GM18868 (cell line): ENCODE measurements at regions not wholly inside any gene's neighbourhood (a gene's known extent, or its start where the extent isn't known, plus 50 kb on each side); places are given as distances from the start of the nearest gene placed in this dataset.
"Not testable (repeated sequence)": the region's sequence is repeated elsewhere in the genome, so short reads cannot be mapped to it uniquely, and the experiment has no call there.

ENCODE experiments used
- ATAC-seq: cut with Tn5 transposase; IDR thresholded peaks from one replicate; pipeline ENCODE4 v1.9.1; 2021; ENCODE audit warnings: mild to moderate bottlenecking, moderate library complexity; ENCODE audit not compliant: unreplicated experiment

DNA sequence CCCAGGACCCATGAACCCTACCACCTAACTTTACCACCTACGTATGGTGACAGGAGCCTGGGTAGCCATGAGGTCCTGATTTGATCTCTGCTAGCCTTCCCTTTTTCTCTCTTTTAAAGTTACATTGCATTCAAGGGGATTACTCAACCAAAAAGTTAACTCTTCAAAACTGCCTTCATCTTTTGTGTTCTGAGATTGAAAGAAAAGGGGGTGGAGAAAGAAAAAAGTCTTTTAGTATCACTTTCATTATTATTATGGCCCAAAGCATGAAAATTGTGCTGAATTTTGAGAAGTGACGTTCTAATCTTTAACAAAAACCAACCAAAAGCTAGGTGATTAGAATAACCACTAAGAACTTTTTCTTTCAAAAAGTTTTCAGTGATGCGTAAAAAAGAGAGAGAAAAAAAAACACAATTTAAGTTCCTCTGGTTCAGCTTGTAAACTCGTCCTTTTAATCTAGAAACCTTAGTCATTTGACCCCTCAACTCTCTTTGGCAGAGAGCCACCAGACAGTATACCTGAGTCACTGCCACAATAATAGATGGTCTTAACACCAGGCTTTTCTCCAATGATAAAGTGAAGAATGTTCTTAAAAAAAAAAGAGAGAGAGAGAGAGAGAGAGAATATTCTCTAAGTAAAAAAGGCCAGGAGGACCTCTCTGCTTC is 347.4 kb upstream of the FGF13 start:
- ATAC-seq = no peak

DNA sequence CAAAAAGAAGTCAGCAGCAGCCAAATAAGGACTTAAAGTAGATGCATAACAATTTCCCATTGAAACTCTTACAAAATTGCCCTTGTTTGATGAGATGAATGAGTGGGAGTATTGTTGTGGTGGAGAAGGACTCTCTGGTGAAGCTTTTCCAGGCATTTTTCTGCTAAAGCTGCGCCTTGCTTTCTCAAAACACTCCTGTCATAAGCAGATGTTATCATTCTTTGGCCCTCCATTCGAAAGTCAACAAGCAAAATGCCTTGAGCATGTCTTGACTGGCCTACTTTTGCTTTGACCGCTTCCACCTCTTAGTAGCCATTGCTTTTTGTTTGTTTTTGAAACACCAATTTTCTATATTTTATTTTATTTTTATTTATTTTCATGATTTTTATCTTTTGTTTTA is 340.9 kb upstream of the FGF13 start:
- no peak for ATAC-seq

DNA sequence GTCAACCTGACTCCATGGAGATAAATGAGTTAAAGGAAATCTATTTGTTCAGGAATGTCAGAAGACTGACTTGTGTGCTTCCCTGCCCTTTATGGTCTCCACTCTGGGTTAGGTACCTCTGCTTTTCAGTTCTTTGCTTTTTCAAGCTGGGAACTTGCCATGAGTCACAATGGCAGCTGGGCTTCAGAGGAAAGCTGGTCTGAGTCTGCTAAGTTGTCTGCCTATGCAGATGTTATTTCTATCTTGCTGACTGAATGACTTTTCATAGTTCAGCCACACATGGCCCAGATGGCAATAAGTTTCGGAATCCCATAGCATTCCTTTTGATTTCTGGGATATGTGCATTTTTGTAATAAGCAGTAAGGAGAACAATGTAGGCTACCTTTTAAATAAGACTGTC is 337.9 kb upstream of the FGF13 start:
- ATAC-seq = no peak

DNA sequence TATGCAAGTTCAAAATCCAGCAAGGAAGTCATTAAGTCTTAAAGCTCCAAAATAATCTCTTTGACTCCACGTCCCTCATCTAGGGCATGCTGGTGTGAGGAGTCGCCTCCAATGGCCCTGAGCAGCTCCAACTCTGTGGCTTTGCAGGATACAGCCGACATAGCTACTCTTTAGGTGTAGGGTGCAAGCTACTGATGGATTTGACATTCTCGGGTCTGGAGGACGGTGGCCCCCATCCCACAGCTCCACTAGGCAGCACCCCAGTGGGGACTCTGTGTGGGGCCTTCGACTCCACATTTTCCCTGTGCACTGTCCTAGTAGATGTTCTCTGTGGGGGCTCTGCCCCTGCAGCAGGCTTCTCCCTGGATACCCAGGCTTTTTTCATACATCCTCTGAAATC is 333.2 kb upstream of the FGF13 start:
- ATAC-seq = no peak

DNA sequence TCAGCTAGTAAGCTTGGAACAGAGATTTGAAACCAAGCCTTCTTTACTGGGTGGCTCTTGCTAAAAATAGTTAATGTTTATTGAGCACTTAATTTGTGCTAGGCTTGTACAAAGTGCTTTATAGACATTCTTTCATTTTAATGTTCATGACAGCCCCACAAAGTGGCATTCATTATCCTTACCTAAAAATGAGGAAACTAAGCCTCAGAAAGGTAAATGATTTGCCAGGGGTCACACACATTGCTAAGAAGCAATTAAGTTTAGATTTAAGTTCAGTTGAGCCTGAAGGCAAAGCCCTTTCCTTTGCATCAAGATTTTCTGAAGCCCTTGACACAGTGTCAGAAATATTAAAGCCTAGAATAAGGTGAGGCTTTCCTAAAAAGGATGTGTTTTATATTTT is 327.5 kb upstream of the FGF13 start:
- no peak for ATAC-seq

DNA sequence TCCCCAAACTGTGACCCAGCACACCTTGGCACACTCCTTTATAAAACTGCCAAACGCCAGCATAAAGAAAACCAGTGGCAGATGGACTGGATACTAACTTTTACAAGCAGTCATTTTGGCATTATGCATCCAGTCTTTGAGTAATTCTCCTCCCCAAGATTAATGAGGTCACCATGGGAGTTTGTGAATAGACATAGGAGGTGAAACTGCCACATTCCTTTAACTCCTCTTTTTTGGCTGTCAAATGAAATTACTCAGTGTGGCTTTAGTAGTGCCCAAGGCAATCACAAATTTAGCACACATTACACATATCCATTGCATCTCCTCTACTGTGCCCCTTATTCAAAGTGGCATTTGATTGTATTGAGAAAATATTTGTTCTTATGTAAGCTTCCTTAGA is 315.3 kb upstream of the FGF13 start:
- no peak for ATAC-seq

DNA sequence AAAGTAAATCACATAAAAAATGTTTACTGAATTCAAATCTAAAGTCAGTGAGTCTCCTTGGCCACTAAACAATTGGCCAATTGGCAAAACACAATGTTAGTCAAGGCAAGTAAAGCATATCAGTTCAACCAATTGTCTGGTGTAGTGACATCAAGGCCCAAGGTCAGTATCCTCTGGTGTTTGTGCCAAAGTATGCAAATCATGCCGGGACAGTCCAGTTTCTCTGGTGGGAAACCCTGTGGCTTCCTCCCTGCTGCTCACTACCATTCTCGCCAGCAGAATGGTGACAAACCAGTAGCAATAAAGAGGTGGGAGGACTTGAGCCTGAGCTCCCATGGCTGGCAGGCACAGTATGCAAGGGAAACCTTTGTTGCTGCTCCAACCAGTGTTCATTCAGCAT is 314.9 kb upstream of the FGF13 start:
- ATAC-seq = no peak

DNA sequence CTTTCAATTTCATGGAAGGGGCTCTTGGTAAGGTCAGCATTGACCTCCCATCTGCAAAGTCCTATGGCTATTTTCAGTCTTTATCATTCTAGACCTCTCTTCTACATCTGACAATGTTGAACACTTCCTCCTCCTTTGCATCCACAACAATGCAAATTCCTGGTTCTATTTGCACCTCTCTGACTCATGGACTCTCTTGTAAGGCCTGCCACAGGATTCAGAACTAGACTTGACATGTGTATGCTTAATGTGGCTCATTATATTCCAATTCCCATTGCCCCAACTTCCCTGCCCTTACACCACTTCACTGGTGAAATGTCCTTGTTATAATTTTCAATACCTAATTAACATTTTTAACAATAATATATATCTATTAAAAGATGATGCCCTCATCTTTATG is 314.3 kb upstream of the FGF13 start:
- ATAC-seq = no peak

DNA sequence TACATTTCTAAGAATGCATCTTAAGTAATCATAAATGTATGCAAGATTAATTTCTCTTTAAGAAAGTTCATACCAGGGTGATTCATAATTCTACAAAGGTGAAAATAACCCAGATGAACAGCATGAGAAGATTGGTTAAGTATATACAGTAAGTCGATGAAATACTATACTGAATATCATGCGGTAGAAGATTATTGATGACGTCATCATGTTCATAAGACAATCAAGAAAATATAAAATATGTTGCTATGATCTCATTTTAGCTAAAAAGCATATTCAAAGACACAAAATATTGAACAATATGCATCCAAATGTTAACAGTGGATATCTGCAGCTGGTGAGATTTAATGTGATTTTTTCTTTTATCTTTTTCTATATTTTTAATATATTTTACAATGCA is 312.0 kb upstream of the FGF13 start:
- no peak for ATAC-seq

DNA sequence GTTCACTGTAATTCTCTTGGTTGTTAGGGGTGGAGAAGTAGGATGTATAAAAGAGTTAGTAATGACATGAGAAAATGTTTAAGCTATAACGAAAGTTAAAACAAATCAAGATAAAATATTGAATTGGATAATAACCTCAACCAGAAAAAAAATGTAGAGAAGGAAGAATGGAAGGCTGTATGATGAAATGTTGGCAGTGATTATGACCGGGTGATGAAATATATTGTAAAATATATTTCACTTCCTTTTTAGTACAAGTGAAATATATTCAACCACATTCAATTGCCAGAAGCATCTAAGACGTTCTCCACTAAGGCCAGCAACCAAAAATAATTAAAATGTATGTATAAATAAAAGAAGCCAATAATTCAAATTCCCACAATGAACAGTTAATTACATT is 309.3 kb upstream of the FGF13 start:
- no peak for ATAC-seq

DNA sequence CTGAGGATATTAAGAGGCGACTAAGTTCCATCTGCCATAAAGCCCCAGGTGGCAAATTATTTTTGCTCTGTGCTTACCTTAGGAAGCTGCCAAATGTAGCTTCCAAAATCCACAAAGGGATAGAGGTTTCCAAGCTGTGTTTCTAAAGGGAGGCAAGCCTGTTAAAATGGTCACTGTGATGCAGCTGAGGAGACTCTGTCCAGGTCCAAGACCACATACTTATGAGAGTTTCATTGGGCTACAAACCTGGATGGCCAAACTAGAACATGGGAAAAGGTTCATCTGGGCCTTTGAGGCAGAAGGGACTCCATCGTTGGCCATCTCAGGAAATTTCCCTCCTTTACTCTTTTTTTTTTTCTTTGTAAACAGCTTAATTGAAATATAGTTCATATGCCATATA is 306.9 kb upstream of the FGF13 start:
- no peak for ATAC-seq

DNA sequence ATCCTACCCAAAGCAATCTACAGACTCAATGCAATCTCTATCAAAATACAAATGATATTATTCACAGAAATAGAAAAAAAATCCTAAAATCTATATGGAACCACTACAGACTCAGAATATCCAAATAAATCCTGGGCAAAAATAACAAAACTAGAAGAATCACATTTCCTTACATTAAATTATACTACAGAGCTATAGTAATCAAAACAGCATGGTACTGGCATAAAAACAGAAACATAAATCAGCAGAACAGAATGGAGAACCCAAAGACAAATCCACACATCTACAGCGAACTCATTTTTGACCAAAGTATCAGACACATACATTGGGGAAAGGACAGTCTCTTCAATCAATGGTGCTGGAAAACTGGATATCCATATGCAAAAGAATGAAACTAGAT is 304.1 kb upstream of the FGF13 start:
- ATAC-seq = no peak

DNA sequence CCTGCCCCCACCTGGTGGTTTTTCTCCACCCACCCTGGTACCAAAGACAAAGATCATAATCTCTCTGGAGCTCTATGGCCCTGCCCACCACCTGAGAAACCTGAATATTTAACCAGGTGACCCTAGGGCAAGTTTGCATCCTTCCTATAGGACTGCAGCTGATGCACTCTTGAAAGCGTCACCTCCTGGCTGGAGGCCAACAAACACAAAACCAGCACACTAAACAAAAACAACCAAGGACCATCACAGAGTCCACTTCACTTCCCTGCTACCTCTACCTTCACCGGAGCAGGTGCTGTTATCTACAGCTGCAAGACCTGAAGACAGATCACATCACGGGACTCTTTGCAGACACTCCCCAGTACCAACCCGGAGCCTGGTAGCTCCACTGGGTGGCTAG is 296.7 kb upstream of the FGF13 start:
- ATAC-seq = no peak

DNA sequence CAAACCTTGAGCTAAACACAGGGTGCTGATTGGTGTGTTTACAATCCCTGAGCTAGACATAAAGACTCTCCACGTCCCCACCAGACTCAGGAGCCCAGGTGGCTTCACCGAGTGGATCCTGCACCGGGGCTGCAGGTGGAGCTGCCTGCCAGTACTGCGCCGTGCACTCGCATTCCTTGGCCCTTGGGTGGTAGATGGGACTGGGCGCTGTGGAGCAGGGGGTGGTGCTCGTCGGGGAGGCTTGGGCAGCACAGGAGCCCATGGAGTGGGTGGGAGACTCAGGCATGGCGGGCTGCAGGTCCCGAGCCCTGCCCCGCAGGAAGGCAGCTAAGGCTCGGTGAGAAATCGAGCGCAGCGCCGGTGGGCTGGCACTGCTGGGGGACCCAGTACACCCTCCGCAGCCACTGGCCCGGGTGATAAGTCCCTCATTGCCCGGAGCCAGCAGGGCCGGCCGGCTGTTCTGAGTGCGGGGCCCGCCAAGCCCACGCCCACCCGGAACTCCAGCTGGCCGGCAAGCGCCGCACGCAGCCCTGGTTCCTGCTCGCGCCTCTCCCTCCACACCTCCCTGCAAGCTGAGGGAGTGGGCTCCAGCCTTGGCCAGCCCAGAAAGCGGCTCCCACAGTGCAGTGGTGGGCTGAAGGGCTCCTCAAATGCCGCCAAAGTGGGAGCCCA is 292.5 kb upstream of the FGF13 start:
- not testable (repeated sequence) for ATAC-seq

DNA sequence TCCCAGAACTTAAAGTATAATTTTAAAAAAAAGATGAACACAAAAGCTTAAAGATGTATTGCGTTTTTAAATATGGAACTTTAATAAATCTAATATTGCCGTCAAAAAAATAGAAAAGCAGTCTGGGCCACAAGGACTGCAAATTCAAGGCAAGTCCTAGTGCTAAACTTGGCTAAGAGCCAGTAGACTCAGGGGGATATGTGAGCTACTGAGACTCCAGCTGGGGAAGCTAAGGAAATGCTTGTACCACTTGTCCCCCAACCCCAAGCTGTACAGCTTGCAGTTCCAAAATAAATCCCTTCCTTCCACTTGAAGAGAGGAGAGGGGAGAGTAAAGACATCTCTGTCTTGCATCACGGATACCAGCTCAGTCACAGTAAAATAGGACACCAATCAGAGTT is 290.8 kb upstream of the FGF13 start:
- ATAC-seq = no peak

DNA sequence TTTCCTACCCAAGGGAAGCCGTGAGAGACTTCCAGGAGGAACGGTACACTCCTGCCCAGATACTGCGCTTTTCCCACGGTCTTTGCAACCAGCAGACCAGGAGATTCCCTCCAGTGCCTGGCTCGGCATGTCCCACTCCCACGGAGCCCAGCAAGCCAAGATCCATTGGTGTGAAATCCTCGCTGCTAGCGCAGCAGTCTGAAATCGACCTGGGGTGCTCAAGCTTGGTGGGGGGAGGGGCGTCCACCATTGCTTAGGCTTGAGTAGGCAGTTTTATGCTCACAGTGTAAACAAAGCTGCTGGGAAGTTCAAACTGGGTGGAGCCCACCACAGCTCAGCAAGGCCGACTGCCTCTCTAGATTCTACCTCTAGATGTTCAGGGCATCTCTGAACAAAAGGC is 284.8 kb upstream of the FGF13 start:
- ATAC-seq = no peak

DNA sequence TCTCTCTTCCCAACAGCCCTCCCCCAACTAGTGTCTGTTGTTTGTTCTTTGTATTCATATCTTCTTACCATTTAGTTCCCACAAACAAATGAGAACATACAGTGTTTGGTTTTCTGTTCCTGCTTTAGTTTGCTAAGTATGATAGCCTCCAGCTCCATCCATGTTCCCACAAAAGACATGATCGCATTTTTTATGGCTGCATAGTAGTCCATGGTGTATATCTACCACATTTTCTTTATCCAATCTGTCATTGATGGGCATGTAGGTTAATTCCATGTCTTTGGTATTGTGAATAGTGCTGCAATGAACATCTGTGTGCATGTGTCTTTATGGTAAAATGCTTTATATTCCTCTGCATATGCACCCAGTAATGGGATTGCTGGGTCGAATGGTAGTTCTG is 283.9 kb upstream of the FGF13 start:
- ATAC-seq = no peak

DNA sequence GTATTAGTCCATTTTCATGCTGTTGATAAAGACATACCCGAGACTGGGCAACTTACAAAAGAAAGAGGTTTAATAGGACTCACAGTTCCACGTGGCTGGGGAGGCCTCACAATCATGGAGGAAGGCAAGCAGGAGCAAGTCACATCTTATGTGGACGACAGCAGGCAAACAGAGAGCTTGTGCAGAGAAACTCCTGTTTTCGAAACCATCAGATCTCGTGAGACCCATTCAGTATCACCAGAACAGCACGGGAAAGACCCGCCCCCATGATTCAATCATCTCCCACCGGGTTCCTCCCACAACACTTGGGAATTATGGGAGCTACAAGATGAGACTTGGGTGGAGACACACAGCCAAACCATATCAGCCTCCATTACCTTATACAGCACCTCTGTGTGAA is 278.9 kb upstream of the FGF13 start:
- not testable (repeated sequence) for ATAC-seq

DNA sequence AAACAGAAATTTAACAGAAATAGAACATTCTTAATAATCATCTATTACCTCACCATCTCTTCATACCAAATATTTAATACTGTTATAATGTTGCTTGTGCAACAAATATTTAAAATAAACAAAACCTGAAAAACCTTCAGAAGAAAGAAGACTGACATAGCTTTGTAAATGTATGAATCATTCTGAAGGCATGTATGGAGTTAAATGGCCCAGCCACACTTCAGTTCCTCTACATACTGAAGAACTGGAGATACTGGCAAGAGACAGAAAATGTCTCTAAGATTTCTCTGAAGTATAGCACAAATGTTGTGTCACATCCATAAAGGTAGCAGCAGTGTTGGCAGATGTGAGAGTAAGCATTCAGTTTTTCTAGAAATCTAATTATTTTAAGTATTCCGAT is 275.3 kb upstream of the FGF13 start:
- no peak for ATAC-seq

DNA sequence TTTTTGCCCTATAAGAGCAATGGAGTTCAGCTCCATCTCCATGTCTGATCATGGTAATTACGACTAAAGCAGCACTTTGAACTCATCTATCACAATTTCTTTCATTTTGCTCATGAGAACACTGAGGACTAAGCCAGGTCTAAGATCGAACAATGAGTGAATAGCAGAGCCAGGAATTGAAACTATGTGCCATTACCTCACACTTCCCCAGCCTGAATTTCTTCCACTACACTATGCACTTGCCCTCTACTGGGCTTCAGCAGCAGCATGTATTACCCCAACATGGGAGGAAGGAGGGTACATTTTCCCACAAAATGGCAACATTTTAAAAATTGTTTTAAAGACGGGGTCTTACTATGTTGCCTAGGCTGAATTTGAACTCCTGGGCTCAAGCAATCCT is 274.7 kb upstream of the FGF13 start:
- ATAC-seq = no peak

DNA sequence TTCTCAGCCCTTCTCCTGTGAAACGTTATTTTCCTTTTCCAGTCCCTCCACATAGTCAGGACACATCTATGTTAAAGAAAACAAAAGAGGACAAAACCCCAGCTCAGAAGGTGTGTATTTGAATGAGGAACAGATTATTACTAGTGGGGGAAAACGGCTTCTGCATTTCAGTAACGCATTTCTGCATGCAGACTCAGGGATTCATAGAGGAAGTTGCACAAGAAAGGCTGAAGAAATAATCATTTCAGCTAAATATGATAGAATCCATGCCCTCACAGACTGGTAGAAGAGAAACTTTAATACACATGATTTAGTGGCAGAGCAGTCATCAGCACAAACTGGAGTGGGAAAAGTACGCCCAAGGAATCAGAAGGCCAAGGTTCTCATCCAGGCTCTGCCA is 270.8 kb upstream of the FGF13 start:
- no peak for ATAC-seq

DNA sequence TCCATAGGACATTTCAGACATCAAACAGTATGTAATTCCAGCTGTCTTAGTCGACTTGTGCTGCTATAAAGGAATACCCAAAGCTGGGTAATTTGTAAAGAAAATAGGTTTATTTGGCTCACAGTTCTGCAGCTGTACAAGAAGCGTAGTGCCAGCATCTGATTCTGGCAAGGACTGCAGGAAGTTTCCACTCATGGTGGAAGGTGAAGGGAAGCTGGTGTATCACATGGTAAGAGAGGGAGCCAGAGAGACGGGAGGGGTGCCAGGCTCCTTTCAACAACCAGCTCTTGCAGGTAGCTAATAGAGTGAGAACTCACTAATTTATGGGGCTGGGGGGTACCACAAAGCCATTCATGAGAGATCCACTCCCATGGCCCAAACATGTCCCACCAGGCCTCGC is 253.0 kb upstream of the FGF13 start:
- ATAC-seq = no peak

DNA sequence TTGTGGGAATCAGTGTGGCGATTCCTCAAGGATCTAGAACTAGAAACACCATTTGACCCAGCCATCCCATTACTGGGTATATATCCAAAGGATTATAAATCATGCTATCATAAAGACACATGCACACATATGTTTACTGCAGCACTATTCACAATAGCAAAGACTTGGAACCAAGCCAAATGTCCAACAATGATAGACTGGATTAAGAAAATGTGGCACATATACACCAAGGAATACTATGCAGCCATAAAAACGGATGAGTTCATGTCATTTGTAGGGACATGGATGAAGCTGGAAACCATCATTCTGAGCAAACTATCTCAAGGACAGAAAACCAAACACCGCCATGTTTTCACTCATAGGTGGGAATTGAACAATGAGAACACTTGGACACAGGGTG is 250.9 kb upstream of the FGF13 start:
- ATAC-seq = not testable (repeated sequence)
